ENCODE measurements at regions not wholly inside any gene's neighbourhood (a gene's known extent, or its start where the extent isn't known, plus 50 kb on each side); places are given as distances from the start of the nearest gene placed in this dataset.
"Not testable (repeated sequence)": the region's sequence is repeated elsewhere in the genome, so short reads cannot be mapped to it uniquely, and the experiment has no call there.

DNA sequence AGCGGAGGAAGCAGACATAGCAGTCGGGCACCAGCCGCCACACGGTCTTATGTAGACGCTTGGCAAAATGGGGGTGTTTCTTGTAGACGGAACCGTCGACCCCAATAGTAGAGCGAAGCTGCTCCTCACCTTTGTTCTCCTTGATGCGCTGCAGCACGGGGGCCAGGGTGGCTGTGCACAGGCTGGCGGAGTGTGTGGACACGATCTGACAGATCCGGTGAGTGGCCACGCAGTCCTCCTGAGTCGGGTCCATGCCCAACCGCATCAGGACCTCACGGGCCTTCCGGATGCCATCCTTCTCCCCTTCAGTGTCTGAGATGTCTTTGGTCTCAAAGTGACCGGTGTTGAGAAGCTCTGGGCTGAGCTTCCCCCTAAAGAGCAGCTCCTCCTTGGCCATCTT, 153.0 kb downstream of the TENT5D start:
- Histone ChIP-seq H2AFZ (ENCODE audit: low read depth, low read length) (no peak overlapping the region), H3K36me3 (ENCODE audit: control insufficient read depth in 1 of 2, insufficient read depth in 2 of 2, low read depth in 1 of 2, low read length in 2 of 2) (no peaks in the 10 kb centered on the region), H2BK15ac (ENCODE audit: low read depth, poor library complexity, severe bottlenecking) (no peak overlapping the region), H3K27me3 (ENCODE audit: control insufficient read depth in 1 of 2, insufficient read depth in 1 of 2, low read length in 2 of 2) (no peaks in the 10 kb centered on the region), H3K79me1 (replicated peaks; ENCODE audit: low read length, poor library complexity, severe bottlenecking) (no peaks in the 10 kb centered on the region), H2BK5ac (ENCODE audit: low read depth, low read length, poor library complexity, severe bottlenecking) (no peak overlapping the region), H2BK12ac (ENCODE audit: low read length in 2 of 2) (no peak overlapping the region), H4K8ac (ENCODE audit: low read length) (no peak overlapping the region), H3K4me2 (ENCODE audit: low read length, poor library complexity, severe bottlenecking) (no peak overlapping the region), H3K4me3 (ENCODE audit: insufficient read depth in 1 of 2, low read depth in 1 of 2, low read length in 2 of 2) (no peak overlapping the region), H3K27ac (ENCODE audit: low read length, poor library complexity, severe bottlenecking) (no peak overlapping the region), H3K9ac (ENCODE audit: low read length) (no peak overlapping the region), H3K4ac (ENCODE audit: low read depth in 1 of 2, low read length in 2 of 2) (no peak overlapping the region), H3K14ac (ENCODE audit: low read length in 2 of 2) (no peak overlapping the region), H4K91ac (ENCODE audit: low read length) (no peak overlapping the region), H2AK5ac (ENCODE audit: low read length, severe bottlenecking) (no peak overlapping the region), H2BK120ac (ENCODE audit: low read depth, low read length) (no peak overlapping the region), H3K4me1 (ENCODE audit: control insufficient read depth, insufficient read depth, low read depth, low read length) (no peaks in the 10 kb centered on the region), H3K23ac (ENCODE audit: low read length in 2 of 2) (no peak overlapping the region), H3K18ac (ENCODE audit: low read depth in 1 of 2, low read length in 2 of 2) (no peak overlapping the region), H3K9me3 (ENCODE audit: control insufficient read depth, low read length) (peaks cover 4% of the 10 kb centered on the region)
- WGBS: 94% methylated on average over 20 of the region's 20 CpGs
- DNase-seq: no peak

DNA sequence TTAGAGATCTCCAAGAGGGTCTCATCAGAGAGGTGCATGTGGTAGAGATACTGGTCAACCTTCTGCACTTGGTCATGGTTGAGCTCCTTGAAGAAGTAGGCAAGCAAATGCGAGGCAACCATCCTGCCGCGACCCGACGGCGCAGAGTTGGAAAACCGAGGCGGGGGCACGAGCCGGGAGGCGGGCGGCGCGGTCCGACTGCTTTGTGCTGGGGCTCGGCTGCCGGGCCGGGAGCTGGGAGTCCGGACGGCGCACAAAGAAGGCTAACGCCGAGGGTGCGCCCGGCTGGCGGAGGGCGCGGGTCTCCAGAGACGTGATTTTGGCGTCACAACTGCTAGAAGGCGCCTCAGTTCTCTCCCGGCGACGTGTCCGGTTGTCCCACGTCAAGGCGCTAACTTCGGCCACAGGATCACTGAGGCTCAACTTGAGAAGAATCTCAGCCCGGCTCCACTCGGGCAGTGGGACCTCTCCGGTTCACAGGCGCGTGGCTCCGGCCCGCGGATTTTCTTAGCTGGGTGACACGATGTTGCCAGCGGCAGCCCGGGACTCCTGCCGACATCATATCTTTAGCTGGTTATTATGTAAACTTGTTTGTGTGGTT, 154.3 kb downstream of the TENT5D start:
- H3K27ac ChIP-seq (ENCODE audit: low read length, poor library complexity, severe bottlenecking); H2BK15ac ChIP-seq (ENCODE audit: low read depth, poor library complexity, severe bottlenecking); H3K14ac ChIP-seq (ENCODE audit: low read length in 2 of 2); H3K4me2 ChIP-seq (ENCODE audit: low read length, poor library complexity, severe bottlenecking); H3K23ac ChIP-seq (ENCODE audit: low read length in 2 of 2); H2BK120ac ChIP-seq (ENCODE audit: low read depth, low read length); H3K4me1 ChIP-seq (ENCODE audit: control insufficient read depth, insufficient read depth, low read depth, low read length); DNase-seq; H3K36me3 ChIP-seq (ENCODE audit: control insufficient read depth in 1 of 2, insufficient read depth in 2 of 2, low read depth in 1 of 2, low read length in 2 of 2); H2BK5ac ChIP-seq (ENCODE audit: low read depth, low read length, poor library complexity, severe bottlenecking); H2BK12ac ChIP-seq (ENCODE audit: low read length in 2 of 2); H3K79me1 ChIP-seq (replicated peaks; ENCODE audit: low read length, poor library complexity, severe bottlenecking); H3K18ac ChIP-seq (ENCODE audit: low read depth in 1 of 2, low read length in 2 of 2); H3K27me3 ChIP-seq (ENCODE audit: control insufficient read depth in 1 of 2, insufficient read depth in 1 of 2, low read length in 2 of 2); H3K9me3 ChIP-seq (ENCODE audit: control insufficient read depth, low read length); H3K4ac ChIP-seq (ENCODE audit: low read depth in 1 of 2, low read length in 2 of 2); H2AK5ac ChIP-seq (ENCODE audit: low read length, severe bottlenecking); H4K8ac ChIP-seq (ENCODE audit: low read length); H4K91ac ChIP-seq (ENCODE audit: low read length); H2AFZ ChIP-seq (ENCODE audit: low read depth, low read length); H3K4me3 ChIP-seq (ENCODE audit: insufficient read depth in 1 of 2, low read depth in 1 of 2, low read length in 2 of 2); H3K9ac ChIP-seq (ENCODE audit: low read length): not testable (repeated sequence)
- 97% methylated on average over 31 of the region's 50 CpGs for WGBS

DNA sequence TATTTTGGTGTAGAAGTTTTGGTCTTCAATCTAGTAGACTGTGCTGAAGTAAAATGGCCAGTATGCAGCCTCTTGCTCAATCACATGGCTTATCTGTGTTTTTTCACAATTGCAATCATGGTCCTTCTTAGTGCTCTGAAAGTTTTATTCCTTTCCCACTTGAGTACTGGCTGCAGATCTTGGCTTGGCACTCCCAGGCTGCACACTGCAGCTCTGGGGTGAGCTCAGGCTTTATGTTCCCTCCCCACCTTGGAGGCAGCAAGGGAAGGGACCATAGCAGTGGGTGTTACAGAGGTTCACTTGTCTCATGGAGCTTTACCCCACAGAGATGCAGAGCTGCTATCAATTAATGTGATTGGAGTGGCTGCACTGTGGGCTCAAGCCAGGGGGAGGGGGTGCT, 156.0 kb downstream of the TENT5D start:
- Histone ChIP-seq H2BK12ac (ENCODE audit: low read length in 2 of 2) (no peak overlapping the region), H3K4me2 (ENCODE audit: low read length, poor library complexity, severe bottlenecking) (no peak overlapping the region), H3K9me3 (ENCODE audit: control insufficient read depth, low read length) (peaks cover 4% of the 10 kb centered on the region), H3K18ac (ENCODE audit: low read depth in 1 of 2, low read length in 2 of 2) (no peak overlapping the region), H3K4me1 (ENCODE audit: control insufficient read depth, insufficient read depth, low read depth, low read length) (no peaks in the 10 kb centered on the region), H3K79me1 (replicated peaks; ENCODE audit: low read length, poor library complexity, severe bottlenecking) (no peaks in the 10 kb centered on the region), H3K4ac (ENCODE audit: low read depth in 1 of 2, low read length in 2 of 2) (no peak overlapping the region), H4K8ac (ENCODE audit: low read length) (no peak overlapping the region), H3K36me3 (ENCODE audit: control insufficient read depth in 1 of 2, insufficient read depth in 2 of 2, low read depth in 1 of 2, low read length in 2 of 2) (no peaks in the 10 kb centered on the region), H2AK5ac (ENCODE audit: low read length, severe bottlenecking) (no peak overlapping the region), H3K4me3 (ENCODE audit: insufficient read depth in 1 of 2, low read depth in 1 of 2, low read length in 2 of 2) (no peak overlapping the region), H2BK5ac (ENCODE audit: low read depth, low read length, poor library complexity, severe bottlenecking) (no peak overlapping the region), H2BK15ac (ENCODE audit: low read depth, poor library complexity, severe bottlenecking) (no peak overlapping the region), H2BK120ac (ENCODE audit: low read depth, low read length) (no peak overlapping the region), H3K27me3 (ENCODE audit: control insufficient read depth in 1 of 2, insufficient read depth in 1 of 2, low read length in 2 of 2) (no peaks in the 10 kb centered on the region), H3K23ac (ENCODE audit: low read length in 2 of 2) (no peak overlapping the region), H3K27ac (ENCODE audit: low read length, poor library complexity, severe bottlenecking) (no peak overlapping the region), H3K14ac (ENCODE audit: low read length in 2 of 2) (no peak overlapping the region), H4K91ac (ENCODE audit: low read length) (no peak overlapping the region), H2AFZ (ENCODE audit: low read depth, low read length) (no peak overlapping the region), H3K9ac (ENCODE audit: low read length) (no peak overlapping the region)
- no peak for DNase-seq

DNA sequence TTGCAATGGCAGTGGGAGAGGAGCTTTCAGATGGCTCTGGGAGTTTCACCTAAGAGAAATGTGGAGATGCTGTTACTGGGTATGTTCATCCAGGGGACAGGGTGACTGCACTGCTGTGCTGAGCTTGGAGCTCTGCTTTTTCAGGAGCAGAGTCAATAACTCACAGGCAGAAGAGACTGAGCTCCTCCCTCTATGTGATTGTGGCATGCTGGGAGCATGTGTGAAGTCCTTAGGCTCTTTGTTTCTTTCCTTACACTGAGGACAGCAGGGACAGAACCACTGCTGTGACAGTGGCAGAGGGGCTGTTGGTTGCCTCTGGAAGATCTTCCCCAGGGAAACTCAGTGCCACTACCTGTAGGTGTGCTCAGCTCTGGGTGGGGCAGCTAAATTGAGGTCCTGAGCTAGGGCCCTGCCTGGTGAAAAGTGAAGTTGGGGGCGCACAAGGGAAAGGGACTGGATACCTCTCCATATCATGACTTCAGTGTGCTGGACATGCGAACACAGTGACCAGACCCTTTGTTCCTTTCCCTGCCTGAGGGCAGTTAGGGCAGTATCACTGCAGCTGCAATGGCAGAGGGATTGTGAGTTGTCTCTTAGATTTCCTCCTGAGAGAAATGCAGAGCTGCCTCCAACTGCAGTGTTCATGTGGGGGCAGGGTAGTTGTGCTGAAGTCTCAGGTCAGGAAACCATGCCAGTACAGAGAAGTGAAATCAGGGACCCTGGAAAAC, 156.7 kb downstream of the TENT5D start:
- Histone ChIP-seq H2AK5ac (ENCODE audit: low read length, severe bottlenecking) (no peak overlapping the region), H3K4me2 (ENCODE audit: low read length, poor library complexity, severe bottlenecking) (no peak overlapping the region), H2BK12ac (ENCODE audit: low read length in 2 of 2) (no peak overlapping the region), H3K27me3 (ENCODE audit: control insufficient read depth in 1 of 2, insufficient read depth in 1 of 2, low read length in 2 of 2) (no peaks in the 10 kb centered on the region), H3K79me1 (replicated peaks; ENCODE audit: low read length, poor library complexity, severe bottlenecking) (no peaks in the 10 kb centered on the region), H4K91ac (ENCODE audit: low read length) (no peak overlapping the region), H2BK5ac (ENCODE audit: low read depth, low read length, poor library complexity, severe bottlenecking) (no peak overlapping the region), H3K18ac (ENCODE audit: low read depth in 1 of 2, low read length in 2 of 2) (no peak overlapping the region), H3K23ac (ENCODE audit: low read length in 2 of 2) (no peak overlapping the region), H3K4ac (ENCODE audit: low read depth in 1 of 2, low read length in 2 of 2) (no peak overlapping the region), H3K14ac (ENCODE audit: low read length in 2 of 2) (no peak overlapping the region), H3K36me3 (ENCODE audit: control insufficient read depth in 1 of 2, insufficient read depth in 2 of 2, low read depth in 1 of 2, low read length in 2 of 2) (no peaks in the 10 kb centered on the region), H2AFZ (ENCODE audit: low read depth, low read length) (no peak overlapping the region), H3K9me3 (ENCODE audit: control insufficient read depth, low read length) (peaks cover 4% of the 10 kb centered on the region), H2BK120ac (ENCODE audit: low read depth, low read length) (no peak overlapping the region), H3K4me1 (ENCODE audit: control insufficient read depth, insufficient read depth, low read depth, low read length) (no peaks in the 10 kb centered on the region), H3K9ac (ENCODE audit: low read length) (no peak overlapping the region), H2BK15ac (ENCODE audit: low read depth, poor library complexity, severe bottlenecking) (no peak overlapping the region), H3K27ac (ENCODE audit: low read length, poor library complexity, severe bottlenecking) (no peak overlapping the region), H4K8ac (ENCODE audit: low read length) (no peak overlapping the region), H3K4me3 (ENCODE audit: insufficient read depth in 1 of 2, low read depth in 1 of 2, low read length in 2 of 2) (no peak overlapping the region)
- WGBS: 100% methylated on average over 2 of the region's 2 CpGs
- no peak for DNase-seq
